ENCODE measurements at regions not wholly inside any gene's neighbourhood (a gene's known extent, or its start where the extent isn't known, plus 50 kb on each side); places are given as distances from the start of the nearest gene placed in this dataset.

GRCh38 chr1:56074007-56074651 lies 505.2 kb downstream of the PLPP3 start:
- DNase-seq (ENCODE audit: low spot score) = no peak
- TF ChIP-seq CTCF (IDR thresholded peaks at IDR 0.05; ENCODE audit: extremely low read depth, insufficient read depth, missing control alignments) = no peak
- in situ Hi-C loops (cut with MboI; ENCODE audit: low pct_unique_long_range_greater_than_20kb, low sequenced_read_pairs, unreplicated experiment) = no loop called here

DNA sequence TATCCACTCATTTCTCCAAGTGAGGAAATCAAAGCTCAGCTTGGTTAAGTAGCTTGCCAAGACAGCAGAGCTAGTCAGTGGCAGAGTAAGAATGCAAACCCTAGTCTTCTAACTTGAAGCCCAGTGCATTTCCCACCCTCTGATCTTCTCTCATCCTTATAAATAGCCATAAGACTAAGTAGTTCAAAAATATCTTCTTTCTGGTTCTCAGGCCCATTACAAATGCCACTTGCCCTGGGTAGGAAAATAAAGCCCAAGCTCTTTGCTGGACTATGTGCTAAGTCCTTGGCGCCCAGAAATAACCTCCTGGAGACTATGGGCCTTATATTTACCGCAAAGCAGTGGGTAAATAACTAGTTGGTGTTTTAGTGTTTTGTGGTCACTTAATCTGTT lies 505.8 kb downstream of the PLPP3 start:
- TF ChIP-seq CTCF (IDR thresholded peaks at IDR 0.05; ENCODE audit: extremely low read depth, insufficient read depth, missing control alignments) = no peak
- no peak for DNase-seq (ENCODE audit: low spot score)
- in situ Hi-C loops (cut with MboI; ENCODE audit: low pct_unique_long_range_greater_than_20kb, low sequenced_read_pairs, unreplicated experiment) = no loop called here

GRCh38 chr1:56073206-56073605 lies 506.2 kb downstream of the PLPP3 start:
- in situ Hi-C loops (cut with MboI; ENCODE audit: low pct_unique_long_range_greater_than_20kb, low sequenced_read_pairs, unreplicated experiment) = no loop called here
- DNase-seq (ENCODE audit: low spot score) = no peak
- TF ChIP-seq CTCF (IDR thresholded peaks at IDR 0.05; ENCODE audit: extremely low read depth, insufficient read depth, missing control alignments) = no peak

DNA sequence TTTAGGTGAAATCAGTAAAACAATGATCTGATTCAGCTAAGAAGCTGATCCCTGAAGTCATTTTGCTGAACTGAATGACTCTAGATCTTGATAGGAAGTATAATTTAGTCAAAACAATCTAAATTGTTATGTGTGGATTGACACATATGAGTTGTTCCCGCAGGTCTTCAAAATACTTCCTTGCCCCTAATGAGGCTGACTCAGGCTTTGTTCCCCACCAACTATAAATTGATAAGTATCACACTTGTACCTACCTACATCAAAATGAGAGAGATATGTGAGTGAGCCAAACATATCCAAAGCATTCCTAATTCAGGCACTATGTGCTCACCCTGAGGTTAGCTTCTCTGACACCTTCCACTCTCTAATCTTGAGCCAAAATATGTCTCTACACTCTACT lies 507.1 kb downstream of the PLPP3 start:
- TF ChIP-seq CTCF (IDR thresholded peaks at IDR 0.05; ENCODE audit: extremely low read depth, insufficient read depth, missing control alignments) = no peak
- no peak for DNase-seq (ENCODE audit: low spot score)
- in situ Hi-C loops (cut with MboI; ENCODE audit: low pct_unique_long_range_greater_than_20kb, low sequenced_read_pairs, unreplicated experiment) = no loop called here

DNA sequence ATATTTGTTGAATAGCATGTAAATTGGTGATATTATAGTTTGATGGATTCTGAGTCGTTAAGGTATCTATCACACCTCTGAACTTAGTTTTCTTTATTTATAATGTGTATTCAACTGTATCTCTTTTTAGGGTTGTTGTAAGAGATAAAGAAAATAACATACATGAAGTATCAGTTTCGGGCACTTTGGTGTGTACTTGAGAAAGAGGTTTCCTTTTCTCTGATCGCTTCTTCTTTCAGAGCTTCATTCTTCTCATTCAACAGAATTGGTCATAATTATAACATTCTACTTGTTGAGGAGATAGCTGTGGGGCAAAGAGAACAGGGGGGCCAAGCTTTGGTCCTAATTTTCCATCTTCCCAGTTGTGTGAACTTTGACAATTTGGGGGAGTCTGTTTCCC lies 508.0 kb downstream of the PLPP3 start:
- in situ Hi-C loops (cut with MboI; ENCODE audit: low pct_unique_long_range_greater_than_20kb, low sequenced_read_pairs, unreplicated experiment) = no loop called here
- no peak for TF ChIP-seq CTCF (IDR thresholded peaks at IDR 0.05; ENCODE audit: extremely low read depth, insufficient read depth, missing control alignments)
- no peak for DNase-seq (ENCODE audit: low spot score)

GRCh38 chr1:56070601-56071000 lies 508.8 kb downstream of the PLPP3 start:
- in situ Hi-C loops (cut with MboI; ENCODE audit: low pct_unique_long_range_greater_than_20kb, low sequenced_read_pairs, unreplicated experiment) = no loop called here
- no peak for TF ChIP-seq CTCF (IDR thresholded peaks at IDR 0.05; ENCODE audit: extremely low read depth, insufficient read depth, missing control alignments)

DNA sequence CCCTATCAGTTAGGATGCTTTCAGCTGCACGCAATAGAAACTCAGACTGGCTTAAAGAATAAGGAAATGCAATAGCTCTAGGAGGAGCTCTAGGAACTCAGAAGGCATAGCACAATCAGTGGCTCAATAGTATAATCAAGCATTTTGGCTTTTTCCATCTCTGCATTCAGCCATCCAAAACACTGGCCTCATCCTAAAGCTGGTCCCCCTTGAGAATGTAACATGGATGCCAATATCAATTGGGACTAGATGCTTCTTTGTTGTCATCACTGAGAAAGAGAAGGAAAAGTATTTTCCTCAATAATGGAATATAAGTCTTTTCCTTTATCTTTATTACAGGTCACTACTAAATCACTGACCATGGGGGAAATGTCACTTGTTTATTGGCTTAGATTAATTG lies 509.5 kb downstream of the PLPP3 start:
- no peak for DNase-seq (ENCODE audit: low spot score)
- in situ Hi-C loops (cut with MboI; ENCODE audit: low pct_unique_long_range_greater_than_20kb, low sequenced_read_pairs, unreplicated experiment) = no loop called here
- no peak for TF ChIP-seq CTCF (IDR thresholded peaks at IDR 0.05; ENCODE audit: extremely low read depth, insufficient read depth, missing control alignments)

More at GRCh38 chr1:56070601-56071000, 508.8 kb downstream of the PLPP3 start:
- DNase-seq (ENCODE audit: low spot score) = no peak
